Peyer's patch (tissue), 4 donors: ENCODE measurements at regions not wholly inside any gene's neighbourhood (a gene's known extent, or its start where the extent isn't known, plus 50 kb on each side); places are given as distances from the start of the nearest gene placed in this dataset.

Source experiments
- DNase-seq, 3 donors: peaks; one replicate each; pipeline ENCODE4 v3.0.0-alpha.2; 2017 to 2019
- H3K27ac ChIP-seq, 4 donors: fragments of 200-600 bp; sonication (generic); one replicate each; pipeline ENCODE4 v1.5.1; 2016 to 2019
- H3K27me3 ChIP-seq, 2 donors: fragments of 200-600 bp; sonication (generic); one replicate each; pipeline ENCODE4 v1.5.1; 2019
- H3K36me3 ChIP-seq, 3 donors: fragments of 200-600 bp; sonication (generic); one replicate each; pipeline ENCODE4 v1.5.1; 2016 to 2019
- H3K4me1 ChIP-seq, 4 donors: fragments of 200-600 bp; sonication (generic); one replicate each; pipeline ENCODE4 v1.5.1; 2016 to 2019
- H3K4me3 ChIP-seq, 4 donors: fragments of 200-600 bp; sonication (generic); 1 replicate in 3 of 4; 2 replicates in 1 of 4; pipeline ENCODE4 v1.5.1; 2016 to 2019; ENCODE audit warnings: mild to moderate bottlenecking in 1 of 4
- H3K9me3 ChIP-seq, 4 donors: fragments of 200-600 bp; sonication (generic); one replicate each; pipeline ENCODE4 v1.5.1; 2016 to 2019; ENCODE audit warnings: mild to moderate bottlenecking in 1 of 4
- POLR2A ChIP-seq, 2 donors: fragments of 450-650 bp; IDR thresholded peaks; one replicate each; pipeline ENCODE4 v1.5.1; 2017; ENCODE audit warnings: antibody characterized with exemption in 2 of 2, mild to moderate bottlenecking in 2 of 2, moderate library complexity in 2 of 2
- TF ChIP-seq, protein P1 (sequence below), 6 experiments: fragments of 450-650 bp in 4 of 6; fragments of 200-600 bp in 2 of 6; sonication (generic) in 1 of 6; IDR thresholded peaks; one replicate each; pipeline ENCODE4 v1.5.1; 2017 to 2019; ENCODE audit warnings: antibody characterized with exemption in 6 of 6, mild to moderate bottlenecking in 3 of 6, moderate library complexity in 1 of 6

DNA sequence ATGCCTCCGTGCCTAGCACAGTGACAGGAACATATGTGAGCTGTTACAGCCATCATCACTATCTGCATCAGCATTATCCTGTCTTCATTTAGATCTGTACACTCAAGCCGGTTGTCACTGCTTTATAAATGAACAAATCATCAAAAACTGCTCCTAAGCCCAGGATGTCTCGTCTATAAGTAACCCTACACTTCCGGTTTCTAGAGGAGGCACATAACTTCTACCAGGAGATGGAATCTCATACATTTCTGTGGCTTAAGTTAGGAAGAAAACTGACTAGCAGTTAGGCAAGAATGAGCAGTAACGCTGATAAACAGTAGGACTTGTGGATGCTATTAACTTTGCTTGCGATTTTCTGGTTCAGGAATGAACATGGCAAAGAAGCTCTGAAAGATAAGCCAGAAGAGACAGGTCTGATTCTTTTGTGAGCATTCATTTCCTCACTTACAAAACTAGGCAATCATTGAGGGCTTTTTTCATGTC lies 1199.2 kb downstream of the SORCS3 start:
- Histone ChIP-seq H3K4me3 (no peak overlapping the region), H3K4me1 (no peaks in the 10 kb centered on the region), H3K27me3 (no peaks in the 10 kb centered on the region), H3K27ac (no peak overlapping the region), H3K9me3 (no peaks in the 10 kb centered on the region), H3K36me3 (no peaks in the 10 kb centered on the region)
- no peak for DNase-seq
- TF ChIP-seq, protein P1, sequence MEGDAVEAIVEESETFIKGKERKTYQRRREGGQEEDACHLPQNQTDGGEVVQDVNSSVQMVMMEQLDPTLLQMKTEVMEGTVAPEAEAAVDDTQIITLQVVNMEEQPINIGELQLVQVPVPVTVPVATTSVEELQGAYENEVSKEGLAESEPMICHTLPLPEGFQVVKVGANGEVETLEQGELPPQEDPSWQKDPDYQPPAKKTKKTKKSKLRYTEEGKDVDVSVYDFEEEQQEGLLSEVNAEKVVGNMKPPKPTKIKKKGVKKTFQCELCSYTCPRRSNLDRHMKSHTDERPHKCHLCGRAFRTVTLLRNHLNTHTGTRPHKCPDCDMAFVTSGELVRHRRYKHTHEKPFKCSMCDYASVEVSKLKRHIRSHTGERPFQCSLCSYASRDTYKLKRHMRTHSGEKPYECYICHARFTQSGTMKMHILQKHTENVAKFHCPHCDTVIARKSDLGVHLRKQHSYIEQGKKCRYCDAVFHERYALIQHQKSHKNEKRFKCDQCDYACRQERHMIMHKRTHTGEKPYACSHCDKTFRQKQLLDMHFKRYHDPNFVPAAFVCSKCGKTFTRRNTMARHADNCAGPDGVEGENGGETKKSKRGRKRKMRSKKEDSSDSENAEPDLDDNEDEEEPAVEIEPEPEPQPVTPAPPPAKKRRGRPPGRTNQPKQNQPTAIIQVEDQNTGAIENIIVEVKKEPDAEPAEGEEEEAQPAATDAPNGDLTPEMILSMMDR (IDR thresholded peaks at IDR 0.05) = no peak
- no peak for TF ChIP-seq POLR2A (IDR thresholded peaks at IDR 0.05)

DNA sequence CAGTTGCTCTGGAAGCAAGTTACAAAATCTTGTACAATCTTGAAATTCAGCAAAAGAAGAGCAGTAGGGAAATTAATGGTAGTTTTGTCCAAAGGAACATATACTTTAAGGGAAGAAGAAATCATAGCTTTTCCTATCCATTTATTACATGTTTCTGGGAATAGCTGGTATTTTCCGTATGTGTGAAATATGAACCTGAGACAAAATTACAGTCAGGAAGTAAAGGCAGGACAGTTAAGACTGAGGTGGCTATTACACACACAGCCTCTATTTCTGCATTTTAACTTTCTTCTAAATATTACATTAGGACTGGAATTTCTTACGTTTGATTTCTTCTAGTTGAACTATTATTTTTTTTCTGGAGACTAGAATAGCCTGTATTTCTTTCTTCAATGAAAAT lies 1197.3 kb downstream of the SORCS3 start:
- no peak for TF ChIP-seq POLR2A (IDR thresholded peaks at IDR 0.05)
- TF ChIP-seq, protein P1 (IDR thresholded peaks at IDR 0.05) = no peak
- DNase-seq = no peak
- H3K27me3 ChIP-seq = no peaks in the 10 kb centered on the region
- no peaks in the 10 kb centered on the region for H3K4me1 ChIP-seq
- H3K4me3 ChIP-seq = peak overlapping the region in 1 of 4 donors; percentile 32
- no peaks in the 10 kb centered on the region for H3K9me3 ChIP-seq
- H3K36me3 ChIP-seq = no peaks in the 10 kb centered on the region
- H3K27ac ChIP-seq = no peak overlapping the region

DNA sequence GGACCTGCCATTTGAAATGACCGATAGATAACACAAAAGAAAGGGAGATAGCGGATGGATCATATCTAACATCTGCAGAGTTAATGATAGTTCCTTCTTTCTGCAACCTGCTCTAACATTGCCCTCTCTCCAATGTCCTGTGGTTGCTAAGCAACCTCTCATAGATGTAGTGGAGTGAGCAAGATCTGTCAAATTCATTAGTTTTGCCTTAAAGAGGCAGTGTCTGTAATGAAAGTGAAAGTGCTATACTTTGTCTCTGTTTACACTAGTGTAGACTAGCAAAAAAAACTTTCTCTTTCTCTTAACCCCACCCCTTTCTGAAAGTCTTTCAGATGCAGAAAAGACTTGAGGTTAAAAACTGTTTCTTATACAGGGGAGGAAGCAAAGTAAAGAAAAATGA lies 1196.9 kb downstream of the SORCS3 start:
- Histone ChIP-seq H3K4me1 (no peaks in the 10 kb centered on the region), H3K4me3 (peak overlapping the region in 2 of 4 donors; percentile 32 to 37), H3K9me3 (no peaks in the 10 kb centered on the region), H3K36me3 (no peaks in the 10 kb centered on the region), H3K27ac (no peak overlapping the region), H3K27me3 (no peaks in the 10 kb centered on the region)
- no peak for DNase-seq
- no peak for TF ChIP-seq POLR2A (IDR thresholded peaks at IDR 0.05)
- TF ChIP-seq, protein P1 (IDR thresholded peaks at IDR 0.05) = no peak

- TF ChIP-seq POLR2A (IDR thresholded peaks at IDR 0.05) = no peak
- TF ChIP-seq, protein P1 (IDR thresholded peaks at IDR 0.05) = no peak
- DNase-seq = no peak
- Histone ChIP-seq H3K4me3 (no peak overlapping the region), H3K27ac (no peak overlapping the region), H3K36me3 (no peaks in the 10 kb centered on the region), H3K4me1 (no peaks in the 10 kb centered on the region), H3K27me3 (no peaks in the 10 kb centered on the region), H3K9me3 (no peaks in the 10 kb centered on the region)
Observed at GRCh38 chr10:105834261-105835059, 1193.4 kb downstream of the SORCS3 start.

DNA sequence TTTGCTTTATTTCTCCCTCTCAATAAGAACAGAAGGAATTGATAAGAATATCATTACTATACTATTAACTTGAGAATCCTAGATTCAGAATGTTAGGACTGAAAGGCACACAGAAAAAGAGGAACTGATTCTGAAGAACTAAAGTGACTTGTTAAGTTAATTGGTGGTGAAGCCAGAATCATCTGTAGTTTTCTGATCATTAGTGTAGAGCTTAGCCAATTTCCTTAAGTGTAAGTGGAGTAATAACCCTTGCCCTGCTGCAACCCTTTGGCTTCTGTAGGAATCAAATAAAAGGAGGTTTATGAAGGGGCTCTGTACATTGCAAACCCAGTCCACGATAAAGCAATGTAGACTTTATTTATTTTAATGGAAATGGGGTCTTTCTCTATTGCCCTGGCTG lies 1186.0 kb downstream of the SORCS3 start:
- H3K4me1 ChIP-seq = no peaks in the 10 kb centered on the region
- no peak overlapping the region for H3K27ac ChIP-seq
- no peak overlapping the region for H3K4me3 ChIP-seq
- no peaks in the 10 kb centered on the region for H3K27me3 ChIP-seq
- no peaks in the 10 kb centered on the region for H3K9me3 ChIP-seq
- DNase-seq = no peak
- H3K36me3 ChIP-seq = no peaks in the 10 kb centered on the region
- TF ChIP-seq, protein P1 (IDR thresholded peaks at IDR 0.05) = no peak
